ENCODE measurements at regions not wholly inside any gene's neighbourhood (a gene's known extent, or its start where the extent isn't known, plus 50 kb on each side); places are given as distances from the start of the nearest gene placed in this dataset.

DNA sequence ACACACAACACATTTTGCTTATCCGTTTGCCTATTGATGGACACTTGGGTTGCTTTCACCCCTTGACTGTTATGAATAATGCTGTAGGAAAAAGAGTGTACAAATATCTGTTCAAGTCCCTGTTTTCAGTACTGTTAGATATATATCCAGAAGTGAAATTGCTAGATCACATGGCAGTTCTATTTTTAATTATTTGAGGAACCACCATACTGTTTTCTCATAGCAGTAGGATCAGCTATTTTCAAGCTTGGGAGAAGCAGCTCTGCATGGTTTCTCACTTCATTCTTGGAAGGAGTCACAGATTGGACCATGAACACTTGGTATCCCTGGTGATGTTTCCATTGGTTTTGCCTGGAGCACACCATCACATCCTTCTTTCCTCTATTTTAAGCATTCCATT, 114.4 kb upstream of the ZP4 start:
- Histone ChIP-seq H3K9me3 (replicated peaks in 1 of 3) (no peaks in the 10 kb centered on the region), H3K4me1 (replicated peaks in 1 of 2) (no peaks in the 10 kb centered on the region), H3K27me3 (no peaks in the 10 kb centered on the region), H3K36me3 (replicated peaks in 1 of 2) (no peaks in the 10 kb centered on the region), H3K27ac (no peak overlapping the region), H3K4me3 (no peak overlapping the region)
- intact Hi-C loops (cut with DNase I) = no loop called here
- no peak for DNase-seq
- WGBS, 4 donors = 55 to 77% (median 67%) methylated on average over 1 of the region's 1 CpG
- no peak for TF ChIP-seq CTCF (IDR thresholded peaks at IDR 0.05)

- no peak overlapping the region for H3K27ac ChIP-seq
- H3K36me3 ChIP-seq (replicated peaks in 1 of 2) = no peaks in the 10 kb centered on the region
- no peaks in the 10 kb centered on the region for H3K9me3 ChIP-seq (replicated peaks in 1 of 3)
- H3K27me3 ChIP-seq = no peaks in the 10 kb centered on the region
- intact Hi-C loops (cut with DNase I) = no loop called here
- no peak overlapping the region for H3K4me3 ChIP-seq
- TF ChIP-seq CTCF (IDR thresholded peaks at IDR 0.05) (no peak), POLR2A (IDR thresholded peaks at IDR 0.05) (no peak)
- no peaks in the 10 kb centered on the region for H3K4me1 ChIP-seq (replicated peaks in 1 of 2)
- DNase-seq = no peak
- WGBS, 4 donors = 42 to 63% (median 58%) methylated on average over 1 of the region's 1 CpG
These were observed 111.1 kb upstream of the ZP4 start for GRCh38 chr1:238001818-238002217.

DNA sequence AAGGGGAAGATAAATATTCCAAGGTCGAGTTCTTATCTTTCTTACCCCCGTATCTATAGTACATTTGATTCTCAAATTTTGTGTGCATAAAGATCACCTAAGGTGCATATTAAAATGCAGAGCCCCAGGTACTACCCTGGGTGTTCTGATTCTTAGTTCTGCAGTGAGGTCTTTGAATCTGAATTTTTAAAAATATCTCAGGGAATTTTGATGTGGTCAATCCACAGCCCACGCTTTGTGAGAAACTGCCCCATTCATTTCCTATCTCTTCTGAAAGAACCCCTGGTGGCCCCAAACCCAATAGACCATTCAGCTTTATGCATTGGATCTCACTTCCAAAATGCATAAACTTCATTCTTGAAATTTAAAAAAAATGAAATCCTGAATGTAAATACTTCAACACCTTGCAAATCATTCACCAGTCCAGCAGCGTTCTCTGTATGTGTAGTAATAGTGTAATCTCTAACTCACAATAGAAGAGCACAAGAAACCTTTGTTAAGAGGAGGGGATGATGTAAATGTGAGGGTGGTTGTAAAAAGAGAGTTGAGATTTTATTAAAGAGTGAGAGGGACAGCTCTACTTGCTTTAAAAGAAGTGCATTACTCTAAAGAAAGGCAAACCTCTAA, 108.8 kb upstream of the ZP4 start:
- Histone ChIP-seq H3K27ac (no peak overlapping the region), H3K4me1 (replicated peaks in 1 of 2) (no peaks in the 10 kb centered on the region), H3K36me3 (replicated peaks in 1 of 2) (no peaks in the 10 kb centered on the region), H3K4me3 (no peak overlapping the region), H3K27me3 (no peaks in the 10 kb centered on the region), H3K9me3 (replicated peaks in 1 of 3) (no peaks in the 10 kb centered on the region)
- no peak for TF ChIP-seq CTCF (IDR thresholded peaks at IDR 0.05)
- no peak for TF ChIP-seq POLR2A (IDR thresholded peaks at IDR 0.05)
- no peak for DNase-seq
- intact Hi-C loops (cut with DNase I) = no loop called here
- WGBS, 4 donors = 53 to 66% (median 60%) methylated on average over 4 of the region's 4 CpGs

- H3K4me3 ChIP-seq = no peak overlapping the region
- 61 to 76% (median 63%) methylated on average over 4 of the region's 4 CpGs for WGBS, 4 donors
- no peak overlapping the region for H3K27ac ChIP-seq
- TF ChIP-seq CTCF (IDR thresholded peaks at IDR 0.05) = no peak
- no peak for TF ChIP-seq POLR2A (IDR thresholded peaks at IDR 0.05)
- H3K27me3 ChIP-seq = no peaks in the 10 kb centered on the region
- no peaks in the 10 kb centered on the region for H3K36me3 ChIP-seq (replicated peaks in 1 of 2)
- no peaks in the 10 kb centered on the region for H3K9me3 ChIP-seq (replicated peaks in 1 of 3)
- DNase-seq = no peak
- H3K4me1 ChIP-seq (replicated peaks in 1 of 2) = no peaks in the 10 kb centered on the region
- intact Hi-C loops (cut with DNase I) = no loop called here
These were observed 107.9 kb upstream of the ZP4 start for GRCh38 chr1:237998581-237998980.

All from adrenal gland (tissue), 9 donors.